NCI-H526 treated with DMSO at 0.1 percent for 48 hours (cell line): ENCODE measurements at regions not wholly inside any gene's neighbourhood (a gene's known extent, or its start where the extent isn't known, plus 50 kb on each side); places are given as distances from the start of the nearest gene placed in this dataset.
A peak's percentile ranks its signal among the peaks of the same experiment; 100 is the strongest.
"Not testable (repeated sequence)": the region's sequence is repeated elsewhere in the genome, so short reads cannot be mapped to it uniquely, and the experiment has no call there.

Experiments used
- DNase-seq: peaks from one replicate; lab custom pipeline; 2025; lab: John Stamatoyannopoulos, UW

- no peak for DNase-seq
Observed at GRCh38 chr1:70672442-70672888, 261.4 kb downstream of the CTH start.

GRCh38 chr1:70674941-70675685 lies 264.0 kb downstream of the CTH start:
- DNase-seq, result no peak

DNA sequence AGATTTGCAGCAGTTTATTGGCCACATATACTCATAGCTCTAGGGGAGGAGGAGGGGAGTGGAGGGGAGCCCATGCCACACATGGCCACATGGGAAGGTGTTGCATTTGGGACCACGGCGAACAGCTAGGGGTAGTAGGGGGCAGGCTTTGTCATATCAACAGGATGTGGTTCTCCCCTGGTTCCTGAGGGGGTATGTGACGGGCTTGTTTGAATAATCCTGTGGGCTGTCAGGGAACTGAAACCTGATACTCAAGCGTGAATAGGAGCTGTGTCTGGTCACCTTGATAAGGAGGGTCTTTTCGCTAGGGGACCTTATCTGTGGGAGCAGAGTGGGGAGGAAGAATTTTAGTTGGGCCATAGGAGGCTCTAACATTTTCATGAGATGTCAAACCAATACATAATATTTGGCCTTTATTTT lies 264.7 kb downstream of the CTH start:
- DNase-seq, result peak; percentile 6

DNA sequence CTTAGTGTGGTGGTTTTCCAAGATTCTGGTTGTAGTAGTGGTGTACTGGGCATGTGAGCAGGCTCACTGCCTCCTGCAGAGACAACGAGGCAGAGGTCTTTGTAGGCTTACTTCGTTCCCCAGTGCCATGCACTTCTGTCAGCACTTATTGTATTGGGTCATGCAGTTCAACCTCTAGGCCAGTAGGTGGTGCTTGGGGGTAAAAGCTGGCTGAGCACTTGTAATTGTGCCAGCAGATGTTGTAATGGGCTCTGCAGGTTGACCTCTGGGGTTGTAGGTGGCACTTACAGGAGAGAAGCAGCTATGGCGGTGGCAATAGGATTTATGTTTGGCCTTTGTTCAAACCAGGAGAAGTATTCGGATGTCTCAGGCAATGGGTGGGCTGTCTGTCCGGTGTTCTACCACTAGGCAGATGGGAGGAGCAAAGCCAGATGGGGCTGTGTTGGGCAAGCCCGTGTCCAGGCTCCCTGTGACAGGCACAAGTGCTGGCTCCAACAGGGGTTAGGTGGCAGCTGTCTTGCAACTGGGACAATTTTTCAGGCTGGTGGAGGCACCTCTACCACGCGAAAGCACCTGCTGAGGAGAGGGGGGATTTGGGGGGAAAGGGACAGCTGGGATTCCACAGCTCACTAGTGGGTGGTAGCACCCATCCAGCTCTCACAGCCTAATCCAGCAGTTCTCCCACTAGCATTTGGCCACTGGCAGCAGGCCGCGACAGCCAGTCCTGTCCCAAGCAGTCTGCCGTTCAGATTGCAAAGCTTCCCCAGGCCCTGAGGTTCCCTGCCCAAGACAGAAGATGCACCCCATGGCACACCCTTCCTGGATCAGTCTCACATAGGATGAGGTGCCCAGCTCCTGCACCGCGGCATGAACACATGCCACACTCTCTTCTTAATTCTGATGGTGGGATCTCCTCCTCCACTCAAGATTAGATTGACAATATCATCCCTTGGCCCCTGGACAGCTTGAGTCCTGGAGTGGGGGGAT lies 274.5 kb downstream of the CTH start:
- DNase-seq, result peak; percentile 46

DNA sequence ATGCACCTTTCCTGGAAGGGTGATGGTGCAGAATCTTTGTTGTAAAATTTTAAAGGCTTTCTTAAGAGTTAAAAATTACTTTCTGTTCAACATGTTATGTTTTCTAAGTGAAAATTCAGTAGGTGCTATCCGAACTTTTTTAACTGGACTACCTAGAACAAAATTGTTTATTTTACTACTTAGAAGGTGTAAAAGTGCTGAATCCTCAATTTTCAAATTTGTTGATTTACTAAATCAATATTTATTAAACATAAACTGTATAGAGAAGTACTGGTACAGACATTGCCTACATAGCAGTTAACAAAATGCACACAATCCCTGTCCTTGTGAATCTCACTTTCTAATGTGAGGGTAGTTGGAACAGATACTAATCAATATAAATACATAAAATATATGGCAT lies 277.5 kb downstream of the CTH start:
- no peak for DNase-seq

DNA sequence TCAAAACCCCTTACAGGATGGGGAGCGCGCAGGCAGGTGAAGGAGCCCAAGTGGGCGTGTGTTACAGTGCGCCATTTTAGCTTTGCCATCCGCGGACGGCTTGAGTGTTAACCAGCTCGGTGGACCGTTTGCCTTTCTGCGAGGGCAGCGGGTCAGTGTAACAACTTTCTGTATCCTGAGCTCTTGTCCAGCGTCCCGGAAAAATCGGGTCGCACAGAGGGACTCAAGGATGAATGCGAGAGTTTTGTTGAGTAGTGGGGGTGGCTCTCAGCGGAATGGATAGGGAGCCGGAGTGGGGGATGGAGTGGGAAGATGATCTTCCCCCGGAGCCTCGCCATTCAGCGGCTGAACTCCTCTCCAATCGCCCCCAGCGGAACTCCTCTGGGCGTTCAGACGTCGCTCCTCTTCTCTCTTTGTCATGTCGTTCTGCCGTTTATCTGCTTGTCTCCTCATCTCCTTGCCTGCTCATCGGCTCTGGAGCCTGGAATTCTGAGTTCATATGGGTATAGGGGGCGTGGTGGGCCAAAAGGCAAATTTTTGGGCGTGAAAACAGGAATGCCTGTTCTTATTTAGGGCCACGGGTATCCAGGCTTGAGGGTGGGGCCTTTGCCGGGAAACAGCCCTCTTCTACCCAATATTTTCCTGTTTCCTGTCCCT lies 295.4 kb downstream of the CTH start:
- no peak for DNase-seq

DNA sequence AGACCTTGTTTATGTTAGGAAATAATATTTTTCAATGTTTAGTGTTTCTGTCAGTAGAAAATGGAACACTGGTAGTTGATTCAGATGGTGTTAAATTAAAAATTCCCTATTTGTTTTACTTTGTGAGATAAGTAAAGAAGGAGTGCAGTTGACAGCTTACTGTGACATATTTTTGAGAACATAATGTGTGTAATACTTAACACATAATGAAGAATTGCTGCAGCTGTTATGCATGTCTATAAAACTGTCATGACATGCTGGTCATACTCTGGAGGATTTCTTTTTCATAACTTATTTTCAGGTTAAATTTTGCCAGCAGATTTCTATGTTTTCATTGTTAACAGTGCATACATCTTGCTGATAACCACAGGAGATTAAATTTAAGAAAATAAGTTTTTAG lies 296.1 kb downstream of the CTH start:
- no peak for DNase-seq

GRCh38 chr1:70714149-70714548 lies 303.1 kb downstream of the CTH start:
- DNase-seq, result no peak

- DNase-seq, result no peak
Observed at GRCh38 chr1:70717211-70717610, 306.1 kb downstream of the CTH start.

- no peak for DNase-seq
Observed at GRCh38 chr1:70717656-70718055, 306.6 kb downstream of the CTH start.

DNA sequence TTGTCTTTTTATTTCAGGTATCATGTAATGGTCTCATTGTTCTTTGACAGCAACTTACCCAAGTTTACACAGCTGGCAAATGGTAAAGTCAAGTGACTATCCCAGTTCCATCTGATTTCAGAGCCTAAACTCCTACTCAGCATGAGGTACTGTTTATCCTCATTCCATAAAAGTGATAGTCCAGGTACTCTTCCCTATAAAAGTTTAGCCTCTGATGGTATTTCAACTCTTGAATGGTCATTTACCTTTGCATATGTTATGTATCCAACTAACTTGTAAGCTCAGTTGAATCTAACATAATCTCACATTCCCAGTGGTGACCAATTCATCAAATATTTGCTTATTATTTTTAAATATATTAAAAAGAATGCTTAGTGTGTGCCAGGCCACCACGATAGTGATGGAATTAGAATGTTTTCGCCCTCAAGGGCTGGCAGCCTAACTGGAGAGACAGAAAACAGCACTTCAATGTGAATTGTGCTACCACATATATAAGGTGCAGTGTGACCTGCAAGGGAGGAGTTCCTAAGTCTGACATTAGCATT lies 307.1 kb downstream of the CTH start:
- DNase-seq, result no peak

DNA sequence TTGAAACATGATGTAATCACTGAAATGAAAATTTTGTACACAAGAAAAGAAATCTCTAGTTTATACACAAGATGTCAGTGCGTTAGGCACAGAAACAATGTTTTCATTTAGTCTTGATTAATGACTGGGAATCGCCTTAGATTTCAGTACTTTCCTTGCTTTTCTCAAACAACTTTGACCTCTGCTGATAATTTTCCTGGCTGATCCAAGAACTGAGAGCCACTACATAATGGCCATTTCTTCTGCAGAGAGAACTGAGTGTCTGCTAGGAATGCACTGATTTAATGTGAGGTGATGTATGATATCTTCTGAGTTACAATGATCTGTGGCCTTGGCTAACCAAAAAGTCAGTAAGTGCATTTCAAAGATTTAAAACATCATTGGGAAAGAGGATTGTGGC lies 308.1 kb downstream of the CTH start:
- DNase-seq, result no peak

DNA sequence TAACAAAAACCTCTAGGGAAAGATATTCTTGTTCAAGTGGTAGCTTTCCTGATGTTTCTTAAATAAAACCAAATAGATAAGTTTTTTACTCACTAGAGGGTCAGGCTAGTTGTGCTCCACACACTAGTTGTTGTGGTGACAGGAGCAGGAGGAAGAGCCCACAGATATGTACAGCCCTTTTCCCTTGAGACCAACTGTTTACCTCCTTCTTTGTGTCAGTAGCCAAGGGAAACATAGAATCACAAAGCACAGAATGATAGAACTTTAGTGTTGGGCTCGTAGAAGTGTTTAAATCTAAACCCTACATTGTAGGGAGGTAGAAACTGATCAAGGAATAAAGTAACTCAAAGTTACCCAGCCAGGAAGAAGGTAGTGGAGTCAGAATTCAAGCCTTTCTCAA lies 309.0 kb downstream of the CTH start:
- DNase-seq, result no peak

- DNase-seq, result no peak
Observed at GRCh38 chr1:70720521-70720920, 309.5 kb downstream of the CTH start.

DNA sequence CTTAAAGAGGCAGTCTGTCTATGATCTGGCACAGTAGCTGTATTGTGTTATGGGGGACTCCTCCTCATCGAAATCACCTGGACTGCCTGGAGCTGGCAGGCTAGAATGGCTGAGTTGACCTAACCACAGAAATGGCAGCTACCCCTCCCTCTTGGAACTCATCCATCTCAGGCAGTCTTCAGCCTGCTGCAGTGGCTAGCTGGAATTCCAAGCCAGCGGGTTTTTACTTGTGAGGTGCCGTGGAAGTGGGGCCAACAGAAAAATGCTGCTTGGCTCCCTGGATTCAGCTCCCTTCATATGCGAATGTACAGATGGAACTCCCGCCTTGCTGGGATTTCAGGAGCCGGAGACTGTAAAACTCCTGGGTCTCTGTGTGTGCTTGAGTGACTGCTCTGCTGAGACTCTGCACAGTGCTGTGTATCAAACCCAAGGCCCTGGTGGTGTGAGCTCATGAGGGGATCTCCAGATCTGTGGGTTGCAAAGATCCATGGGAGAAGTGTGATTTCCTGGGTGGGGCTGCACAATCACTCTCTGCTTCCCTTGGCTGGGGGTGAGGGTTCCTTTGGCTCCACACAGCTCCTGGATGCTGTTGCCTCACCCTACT lies 316.9 kb downstream of the CTH start:
- DNase-seq, result no peak

DNA sequence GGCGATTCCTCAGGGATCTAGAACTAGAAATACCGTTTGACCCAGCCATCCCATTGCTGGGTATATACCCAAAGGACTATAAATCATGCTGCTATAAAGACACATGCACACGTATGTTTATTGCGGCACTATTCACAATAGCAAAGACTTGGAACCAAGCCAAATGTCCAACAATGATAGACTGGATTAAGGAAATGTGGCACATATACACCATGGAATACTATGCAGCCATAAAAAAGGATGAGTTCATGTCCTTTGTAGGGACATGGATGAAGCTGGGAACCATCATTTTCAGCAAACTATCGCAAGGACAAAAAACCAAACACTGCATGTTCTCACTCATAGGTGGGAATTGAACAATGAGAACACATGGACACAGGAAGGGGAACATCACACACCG lies 311.1 kb downstream of the PTGER3 start:
- not testable (repeated sequence) for DNase-seq

DNA sequence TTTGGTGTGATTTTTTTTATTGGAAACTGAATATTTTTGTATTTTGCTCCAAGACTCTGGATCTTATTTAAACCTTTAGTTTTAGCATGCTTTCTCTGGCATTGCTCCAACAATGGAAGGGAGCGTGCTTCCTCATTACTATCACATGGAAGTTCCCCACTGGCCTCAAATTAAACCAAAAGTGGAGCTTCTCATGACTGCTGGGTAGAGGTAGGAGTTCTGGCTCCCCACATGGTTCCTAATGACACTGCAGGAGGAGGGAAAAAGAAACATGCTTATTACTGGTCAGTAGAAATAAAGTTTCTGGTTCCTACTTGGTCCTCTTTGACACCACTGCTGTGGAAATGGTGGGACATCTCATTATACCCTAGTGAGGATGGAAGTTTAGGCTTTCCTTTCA lies 310.5 kb downstream of the PTGER3 start:
- no peak for DNase-seq

- no peak for DNase-seq
Observed at GRCh38 chr1:70738624-70739023, 309.0 kb downstream of the PTGER3 start.

GRCh38 chr1:70745199-70745598 lies 302.4 kb downstream of the PTGER3 start:
- no peak for DNase-seq

GRCh38 chr1:70746062-70746461 lies 301.6 kb downstream of the PTGER3 start:
- not testable (repeated sequence) for DNase-seq

DNA sequence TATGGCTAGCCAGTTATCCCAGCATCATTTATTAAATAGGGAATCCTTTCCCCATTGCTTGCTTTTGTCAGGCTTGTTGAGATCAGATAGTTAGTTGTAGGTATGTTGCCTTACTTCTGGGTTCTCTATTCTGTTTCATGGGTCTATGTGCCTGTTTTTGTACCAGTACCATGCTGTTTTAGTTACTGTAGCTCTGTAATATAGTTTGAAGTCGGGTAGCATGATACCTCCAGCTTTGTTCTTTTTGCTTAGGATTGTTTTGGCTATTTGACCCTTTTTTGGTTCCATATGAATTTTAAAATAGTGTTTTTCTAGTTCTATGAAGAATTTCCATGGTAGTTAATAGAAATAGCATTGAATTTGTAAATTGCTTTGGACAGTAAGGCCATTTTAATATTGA lies 300.5 kb downstream of the PTGER3 start:
- DNase-seq, result not testable (repeated sequence)
